Testis (tissue), 2 donors: ENCODE measurements at regions not wholly inside any gene's neighbourhood (a gene's known extent, or its start where the extent isn't known, plus 50 kb on each side); places are given as distances from the start of the nearest gene placed in this dataset.

Experiments
- CTCF ChIP-seq, 3 experiments: fragments of 450-650 bp in 2 of 3; fragments of 200-600 bp in 1 of 3; sonication (generic) in 1 of 3; IDR thresholded peaks; one replicate each; pipeline ENCODE4 v1.5.1; 2016 to 2019; ENCODE audit warnings: antibody characterized with exemption in 3 of 3, mild to moderate bottlenecking in 2 of 3, moderate library complexity in 1 of 3
- POLR2A ChIP-seq: fragments of 450-650 bp; IDR thresholded peaks from one replicate; pipeline ENCODE4 v1.6.1; 2017; ENCODE audit warnings: antibody characterized with exemption, mild to moderate bottlenecking, moderate library complexity

DNA sequence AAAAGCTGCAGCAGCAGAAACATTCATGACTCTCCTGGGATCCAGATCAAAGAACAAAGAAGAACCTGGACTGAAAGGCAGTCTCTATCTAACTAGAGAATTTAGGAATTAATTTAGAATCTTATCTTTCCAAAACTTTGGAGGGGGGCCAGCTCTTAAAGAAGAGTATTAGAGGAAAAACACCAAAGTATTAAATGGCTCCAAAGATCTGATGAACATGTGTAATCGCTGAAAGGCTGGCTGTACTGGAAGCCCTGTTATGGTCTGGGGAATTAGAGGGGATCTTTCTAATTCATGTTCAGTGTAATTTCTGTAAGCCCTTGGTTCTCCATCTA lies 316.8 kb downstream of the CWC27 start:
- TF ChIP-seq POLR2A (no peak), CTCF (IDR thresholded peaks at IDR 0.05) (no peak)
